Stimulated activated CD4-positive, alpha-beta T cell treated with anti-CD3 and anti-CD28 coated beads, TNF-alpha, amount 100 ng/mL, for 1 hour (primary cell): ENCODE measurements at regions not wholly inside any gene's neighbourhood (a gene's known extent, or its start where the extent isn't known, plus 50 kb on each side); places are given as distances from the start of the nearest gene placed in this dataset.

Experiments
- DNase-seq, 3 donors: peaks; one replicate each; pipeline ENCODE4 v3.0.0-alpha.2; 2020; ENCODE audit warnings: low read depth in 3 of 3, low spot score in 1 of 3

DNA sequence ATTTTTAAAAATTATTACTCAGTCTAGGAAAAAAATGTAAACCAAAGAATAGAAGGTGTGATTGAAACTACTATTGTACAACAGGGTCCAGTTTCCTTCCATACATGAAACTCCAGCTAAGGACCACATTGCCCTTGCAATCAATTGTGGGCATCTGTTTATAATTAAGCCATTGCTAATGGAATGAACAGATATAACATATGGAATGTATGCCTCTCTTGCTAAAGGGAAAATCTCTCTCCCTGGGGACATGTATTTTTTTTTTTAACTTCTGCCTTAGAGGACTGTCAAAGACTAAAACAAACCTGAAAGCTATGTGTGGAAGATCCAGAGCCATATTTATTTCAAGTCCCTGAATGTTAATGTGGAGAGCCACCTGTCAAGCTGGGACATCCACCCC, 336.8 kb upstream of the MANEA start:
- no peak for DNase-seq

DNA sequence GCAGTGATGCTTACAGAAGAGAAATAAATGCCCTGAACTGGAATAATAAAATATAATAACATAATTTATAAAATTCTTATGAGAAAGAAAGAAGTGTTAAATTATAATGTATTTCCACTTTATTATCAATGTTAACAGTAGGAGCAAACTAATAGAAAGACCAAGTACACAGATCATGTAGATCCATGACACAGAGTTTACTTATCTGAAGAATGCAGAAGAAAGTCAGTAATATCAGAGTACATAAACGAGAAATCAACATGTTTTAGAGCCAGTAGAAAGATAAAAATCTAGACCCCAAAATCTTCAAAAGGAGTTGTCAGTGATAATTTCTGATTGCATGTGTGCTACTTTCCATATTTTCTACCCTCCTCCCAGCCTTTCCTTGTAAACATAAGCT, 334.8 kb upstream of the MANEA start:
- DNase-seq, result no peak

DNA sequence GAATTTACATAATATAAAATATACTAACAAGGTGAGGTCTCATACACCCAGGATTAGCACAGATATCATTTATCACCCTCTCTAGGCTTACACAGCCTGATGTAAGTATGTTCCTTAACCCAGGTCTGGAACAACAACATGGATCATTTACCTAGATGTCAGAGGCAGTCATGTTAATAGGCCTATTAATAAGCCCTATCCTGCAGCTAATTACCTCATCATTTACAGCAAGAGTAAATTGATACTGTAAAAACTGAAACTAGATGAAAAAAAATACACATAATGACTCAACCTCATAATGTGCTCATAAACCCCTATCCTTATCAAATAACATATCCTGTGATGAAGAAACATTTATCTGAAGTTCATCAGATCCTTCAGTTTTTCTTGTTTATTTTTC, 334.3 kb upstream of the MANEA start:
- DNase-seq, result no peak

DNA sequence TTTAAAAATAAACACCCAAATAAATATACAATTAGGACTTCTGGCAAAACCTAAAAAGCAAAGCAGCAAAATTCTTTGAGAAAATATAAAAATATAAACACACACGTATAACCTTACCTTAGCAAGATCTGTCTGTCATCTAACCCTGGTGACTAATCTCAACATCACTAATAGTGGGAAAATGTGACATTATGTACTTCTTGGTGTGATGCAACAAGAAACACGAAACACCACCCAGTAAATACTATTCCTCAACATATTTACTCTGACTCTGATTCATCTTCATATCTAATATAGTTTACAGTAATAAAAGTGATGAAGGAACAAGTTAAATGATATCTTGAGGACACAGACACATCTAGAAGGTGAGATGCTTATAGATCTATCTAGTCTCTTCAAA, 332.6 kb upstream of the MANEA start:
- no peak for DNase-seq

DNA sequence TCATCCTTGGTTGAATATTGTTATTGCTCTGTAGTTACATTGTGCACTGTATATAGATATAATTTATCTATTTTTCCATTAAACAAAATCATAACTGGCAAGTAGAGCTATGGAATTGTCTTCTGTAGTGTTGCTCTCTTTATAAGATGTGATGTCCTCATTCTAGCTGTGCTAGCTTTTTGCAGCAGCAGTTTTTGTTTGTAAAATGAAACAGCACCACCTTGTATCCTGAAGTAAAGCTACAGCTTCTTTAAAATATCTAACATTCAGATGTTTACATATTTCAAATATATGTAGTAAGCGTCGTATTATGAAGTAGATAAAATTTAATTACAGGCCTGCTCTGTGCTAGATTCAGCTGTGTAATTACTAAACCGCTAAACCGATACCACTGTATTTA, 328.8 kb upstream of the MANEA start:
- no peak for DNase-seq

DNA sequence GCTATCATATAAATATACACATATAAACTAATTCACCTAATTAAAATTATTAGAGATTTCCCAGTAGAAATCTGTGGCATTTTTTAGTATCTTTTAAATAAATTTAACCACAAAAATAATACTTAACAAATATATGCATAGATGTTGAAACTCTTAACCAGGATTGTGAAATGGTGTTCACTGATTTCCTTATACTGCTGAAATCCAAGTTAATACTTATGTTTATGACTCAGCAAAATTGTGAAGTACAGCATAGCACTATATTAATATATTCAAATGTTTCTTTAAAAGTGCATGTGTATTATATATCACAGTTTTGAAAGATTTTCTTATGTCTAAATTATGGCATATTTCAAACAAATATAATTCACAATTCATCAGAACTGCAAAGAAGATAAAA, 328.2 kb upstream of the MANEA start:
- DNase-seq, result no peak

DNA sequence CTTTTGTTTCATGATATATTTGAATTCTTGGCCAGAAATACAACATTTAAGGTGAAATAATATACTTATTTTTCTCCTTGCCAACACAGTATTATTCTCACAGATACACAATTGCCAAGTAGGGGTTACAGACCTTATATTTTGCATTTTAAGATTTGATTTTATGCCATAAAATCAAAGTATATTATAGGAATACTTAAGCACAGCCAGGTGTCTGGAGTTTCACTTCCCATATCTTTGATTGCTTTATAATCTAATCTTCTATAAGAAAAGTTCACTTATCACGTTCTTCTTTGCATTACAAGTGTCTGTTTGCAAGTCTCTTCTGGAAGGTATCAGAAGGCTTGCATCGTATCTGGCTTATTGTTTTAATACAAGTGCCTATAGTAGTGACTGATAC, 327.7 kb upstream of the MANEA start:
- DNase-seq, result no peak

DNA sequence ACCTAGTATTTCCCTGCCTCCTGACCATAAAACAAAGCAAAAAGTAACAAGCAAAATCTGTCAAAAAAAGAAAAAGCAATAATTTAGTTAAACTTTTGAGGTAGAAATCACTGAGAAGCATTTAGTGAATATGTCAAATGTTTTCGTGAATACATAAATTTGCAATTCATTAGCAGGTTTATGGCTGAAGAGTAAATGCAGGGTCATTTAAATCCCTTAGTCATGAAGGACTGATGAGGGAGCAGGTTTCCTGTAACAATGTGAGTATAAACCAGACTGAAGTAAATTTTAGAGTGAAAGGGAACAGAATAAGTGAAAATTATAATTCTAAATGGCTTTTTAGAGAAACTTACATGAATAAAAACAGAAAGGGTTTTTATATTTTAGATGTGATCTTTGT, 313.5 kb upstream of the MANEA start:
- no peak for DNase-seq

DNA sequence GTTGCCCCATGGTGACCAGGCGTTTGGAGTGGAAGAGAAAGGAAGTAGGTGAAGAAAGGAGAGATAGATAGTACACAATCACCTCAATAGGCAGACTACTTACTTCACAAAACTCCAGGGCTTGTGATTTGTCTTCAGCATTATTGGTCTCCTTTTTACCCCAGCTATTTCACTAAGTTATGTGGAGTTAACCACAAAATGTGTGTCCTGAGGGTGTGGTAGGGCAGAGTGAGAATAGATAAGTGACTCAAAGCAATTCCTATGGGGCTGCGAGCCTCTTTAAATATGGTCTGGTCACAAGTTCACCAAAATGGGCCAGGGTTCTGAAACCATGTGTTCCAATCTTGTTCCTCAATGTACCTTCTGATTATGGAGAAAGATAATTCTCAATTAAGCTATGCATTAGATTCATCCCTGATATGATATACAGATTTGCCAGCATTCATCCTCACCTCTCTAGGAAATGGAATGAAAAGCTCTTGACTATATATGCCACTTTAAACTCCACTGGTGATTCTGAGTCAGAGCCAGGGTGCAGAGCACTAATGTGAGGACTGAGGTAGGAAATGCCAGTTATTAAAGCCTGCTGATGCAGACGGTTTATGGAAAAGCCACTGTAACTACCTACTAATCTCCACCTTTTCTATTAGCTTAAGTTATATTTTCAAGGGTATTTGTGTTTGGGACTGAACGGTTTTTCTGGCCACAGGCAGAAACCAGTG, 310.6 kb upstream of the MANEA start:
- DNase-seq, result no peak

DNA sequence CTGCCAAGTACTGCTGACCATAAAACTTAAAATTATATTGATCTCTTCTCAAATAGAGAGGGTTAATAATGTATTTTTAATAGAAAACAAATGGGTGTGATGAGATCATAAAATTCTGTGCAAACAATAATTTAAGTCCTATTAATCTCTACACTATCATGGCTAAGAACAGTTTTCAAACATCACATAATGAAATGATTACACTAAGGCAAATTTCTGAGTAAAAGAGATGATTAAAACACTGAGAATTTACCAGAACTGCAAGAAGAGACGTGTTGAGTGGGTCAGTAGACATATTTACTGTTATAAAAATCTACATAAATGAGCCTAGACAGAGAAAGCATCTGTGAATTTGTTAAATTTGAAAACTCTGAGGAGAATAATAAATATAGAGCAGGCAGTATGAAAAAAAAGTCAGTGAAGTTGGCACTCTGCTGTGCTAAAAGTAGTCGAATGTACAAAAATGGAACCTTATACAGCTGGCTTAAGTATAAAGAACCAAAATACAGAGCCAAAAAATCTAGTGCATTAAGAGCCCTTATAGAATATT, 302.6 kb upstream of the MANEA start:
- DNase-seq, result no peak

DNA sequence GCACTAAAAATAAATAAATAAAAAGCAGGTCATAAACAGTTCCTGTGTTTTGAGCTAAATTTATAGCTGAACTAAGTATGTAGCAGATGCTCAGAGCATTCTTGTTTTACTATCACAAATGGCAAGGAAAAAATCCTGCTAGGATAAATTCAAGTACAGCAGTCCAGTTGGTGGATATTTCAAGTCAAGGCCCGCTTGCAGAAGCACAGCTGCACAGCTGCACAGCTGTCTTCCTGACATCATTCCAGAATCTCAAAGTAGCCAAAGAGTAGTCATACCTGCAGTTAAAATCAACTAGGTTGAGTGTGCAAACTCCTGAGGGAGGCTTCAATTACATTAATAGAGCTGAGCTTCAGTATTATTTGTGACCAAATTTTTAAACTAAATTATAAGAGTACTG, 297.7 kb upstream of the MANEA start:
- no peak for DNase-seq

DNA sequence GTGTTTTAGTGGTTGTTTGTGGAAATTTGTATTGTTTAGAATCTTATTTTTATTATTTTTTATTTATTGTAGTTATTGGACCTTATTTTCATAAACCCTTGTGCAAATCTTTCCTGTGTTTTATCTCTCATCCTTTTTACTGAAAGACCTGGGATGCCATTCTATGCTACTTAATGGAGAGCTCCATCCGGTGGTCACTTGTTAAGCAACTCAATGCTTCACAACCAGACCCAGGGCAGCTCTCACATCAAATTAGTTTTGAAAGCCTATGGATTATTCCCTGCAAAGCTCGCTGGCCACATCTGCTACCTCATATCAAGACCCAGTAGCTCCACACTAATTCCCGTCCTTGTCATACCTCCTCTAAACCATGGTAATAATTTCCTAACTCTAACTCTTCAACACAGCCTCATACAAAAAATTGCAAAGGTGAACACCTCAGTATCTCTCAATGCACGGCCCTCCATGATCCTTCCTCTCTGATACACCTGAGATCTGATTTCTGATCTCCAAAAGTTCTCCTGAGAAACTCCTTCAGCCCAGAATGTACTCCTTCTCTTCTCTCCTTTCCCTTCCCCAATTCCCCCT, 296.6 kb upstream of the MANEA start:
- DNase-seq, result no peak

DNA sequence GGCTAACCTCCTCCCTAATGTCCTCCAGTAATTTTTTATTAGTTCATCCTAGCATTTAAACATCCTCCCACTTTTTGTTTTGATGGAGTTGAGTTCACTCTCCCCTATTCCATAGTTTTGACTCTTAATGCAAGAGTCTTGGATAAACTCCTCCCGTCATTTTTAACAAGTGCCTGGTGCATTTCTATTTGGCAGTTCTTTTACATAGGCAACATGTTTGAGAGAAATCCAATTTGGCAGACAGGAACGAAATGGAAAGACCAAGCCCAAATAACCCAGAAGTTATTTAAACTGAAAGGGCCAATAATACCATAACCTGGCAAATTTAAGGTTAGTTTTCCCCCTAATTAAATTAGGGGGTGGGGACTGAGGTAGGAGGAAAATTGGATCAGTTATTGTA, 291.5 kb upstream of the MANEA start:
- DNase-seq, result no peak

DNA sequence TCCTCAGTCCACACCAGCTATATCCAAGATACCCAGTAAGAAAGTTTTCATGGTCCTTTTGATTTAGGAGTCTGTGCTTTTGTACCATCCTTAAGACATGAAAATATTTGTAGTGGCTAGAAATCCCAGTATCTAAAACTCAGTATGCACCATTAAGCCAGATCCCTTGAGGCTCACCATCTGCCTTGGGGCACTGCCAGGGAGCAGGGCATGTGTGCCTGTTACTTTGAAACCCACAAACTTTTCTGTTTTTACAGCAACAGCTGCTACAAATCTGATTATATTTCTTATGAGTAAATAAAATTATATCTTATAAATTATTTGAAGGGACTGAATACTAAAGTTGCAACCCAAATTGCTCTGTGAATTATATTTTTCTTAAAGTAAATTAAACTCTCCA, 290.5 kb upstream of the MANEA start:
- DNase-seq, result no peak

DNA sequence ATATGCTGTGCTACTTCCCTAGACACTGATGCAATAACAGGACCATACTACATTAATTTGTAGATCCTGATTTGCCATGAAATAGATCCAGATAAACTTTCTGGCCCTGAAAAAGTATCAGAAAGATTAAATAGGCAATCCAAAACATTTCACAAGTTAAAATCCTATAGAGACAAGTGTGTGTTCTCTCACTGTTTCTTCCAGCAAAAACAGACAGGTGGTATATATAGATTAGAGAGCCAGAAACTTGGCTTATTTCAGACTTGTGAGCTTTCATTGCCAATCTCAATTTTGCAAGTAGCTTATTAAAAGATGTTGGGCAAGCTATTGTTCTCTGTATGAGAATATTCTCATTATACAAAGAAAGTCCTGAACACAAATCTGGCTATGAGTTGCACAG, 289.1 kb upstream of the MANEA start:
- DNase-seq, result no peak

DNA sequence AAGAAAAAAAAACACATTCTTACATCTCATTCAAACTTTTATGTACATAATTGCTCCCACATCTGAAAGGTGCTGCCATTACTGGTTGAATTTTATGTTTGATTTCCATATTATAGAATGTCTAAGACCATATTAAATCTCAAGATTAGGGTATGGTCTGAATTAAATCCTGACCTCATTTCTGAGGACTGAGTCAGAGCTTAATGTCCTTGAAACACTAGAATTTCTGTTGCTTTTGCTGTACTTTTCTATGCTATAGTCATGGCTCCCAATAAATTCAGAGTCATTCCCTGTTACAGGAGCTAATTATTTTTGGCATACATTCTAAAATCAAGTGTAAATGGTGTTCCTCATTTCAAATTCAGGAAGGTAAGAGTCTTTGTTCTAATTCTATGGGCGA, 285.3 kb upstream of the MANEA start:
- no peak for DNase-seq

DNA sequence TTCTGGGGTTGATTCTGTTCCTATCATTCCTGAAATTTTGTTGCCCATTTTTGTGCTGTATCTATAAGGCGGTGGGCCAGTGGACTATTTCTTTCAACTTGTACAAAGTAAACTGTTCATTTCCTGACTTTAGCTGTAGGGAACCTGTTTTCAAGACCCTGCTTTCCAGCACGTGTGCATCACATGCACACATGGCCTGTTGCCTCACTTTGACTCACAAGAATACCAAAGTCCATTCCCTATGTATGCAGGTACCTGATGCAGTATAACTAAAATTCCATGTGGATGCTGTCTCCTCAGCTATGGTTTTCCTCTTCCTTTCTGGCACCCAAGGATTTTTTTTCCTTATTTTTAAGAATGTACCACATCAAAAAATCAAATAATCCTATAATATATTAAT, 284.1 kb upstream of the MANEA start:
- no peak for DNase-seq

DNA sequence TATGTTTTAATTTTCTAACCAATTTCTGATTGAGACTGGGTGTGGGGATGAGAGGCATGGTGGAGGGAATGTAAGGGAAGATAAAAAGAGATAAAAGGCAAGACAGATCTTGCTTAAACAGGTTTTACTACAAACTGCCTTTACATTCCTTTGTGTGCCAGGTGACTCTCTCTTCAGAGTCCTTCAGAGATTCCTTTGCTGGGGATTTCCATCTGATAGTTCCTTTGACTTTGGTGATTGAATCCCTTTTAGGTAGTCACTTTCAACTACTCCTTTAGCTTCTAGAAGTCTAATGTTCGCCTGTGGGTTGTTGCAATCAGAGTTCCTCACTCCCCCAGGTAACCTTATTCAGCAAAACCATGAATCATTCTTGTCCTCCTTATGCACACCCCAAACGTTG, 283.3 kb upstream of the MANEA start:
- no peak for DNase-seq

DNA sequence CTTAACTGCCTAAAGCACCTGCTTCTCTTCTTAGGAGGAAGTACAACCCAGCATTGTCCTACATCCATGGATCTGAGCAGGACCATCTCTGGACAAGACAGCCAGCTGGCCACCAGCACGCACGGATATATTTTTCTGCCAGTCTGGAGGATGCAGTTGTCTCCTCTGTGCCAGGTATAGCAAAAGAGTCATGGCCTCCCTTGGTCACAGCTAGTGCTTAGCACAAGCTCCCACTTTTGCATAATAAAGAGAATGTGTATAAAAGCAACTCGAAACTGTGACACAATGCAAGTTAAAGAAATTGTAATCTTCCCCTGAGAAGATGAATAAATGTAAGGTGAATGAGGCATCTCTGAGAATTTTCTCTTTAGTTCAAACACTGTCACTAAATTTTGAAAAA, 267.8 kb upstream of the MANEA start:
- no peak for DNase-seq

DNA sequence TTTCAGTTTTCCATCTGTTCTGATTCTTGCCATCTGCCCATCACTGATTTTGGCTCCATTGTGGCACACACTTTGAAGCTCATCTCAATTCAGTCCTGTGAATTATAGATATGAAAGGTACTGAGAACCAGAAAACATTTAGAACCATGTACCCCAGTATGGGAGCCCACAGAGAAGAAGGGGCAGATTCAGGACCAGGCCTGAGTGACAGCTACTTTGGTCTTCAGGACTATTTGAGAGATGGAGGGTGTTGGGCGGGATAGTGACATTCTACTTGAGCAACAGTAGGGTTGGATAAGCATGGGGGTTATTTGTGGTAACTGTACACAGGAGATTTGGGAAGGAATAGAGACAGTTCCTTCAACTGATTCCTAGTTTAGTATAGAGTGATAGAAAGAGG, 259.2 kb upstream of the MANEA start:
- no peak for DNase-seq

DNA sequence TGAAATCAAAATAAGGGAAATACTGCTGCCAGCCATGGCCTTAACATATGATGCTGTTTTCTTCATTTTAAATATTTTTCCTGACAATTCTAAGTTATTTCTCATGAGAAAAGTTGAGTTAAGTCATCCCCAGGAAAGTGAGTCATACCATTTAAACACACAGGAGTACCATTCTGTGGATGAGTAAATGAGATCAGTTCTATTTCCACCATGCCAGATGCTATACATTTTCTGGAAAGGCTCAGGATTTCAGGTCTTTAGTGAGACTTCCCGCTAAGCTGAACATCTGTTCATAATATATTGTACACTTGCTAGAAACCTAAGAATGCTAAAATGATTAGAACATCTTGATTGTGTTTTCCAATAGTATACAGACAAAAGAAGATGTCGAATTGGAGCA, 256.2 kb upstream of the MANEA start:
- DNase-seq, result no peak

DNA sequence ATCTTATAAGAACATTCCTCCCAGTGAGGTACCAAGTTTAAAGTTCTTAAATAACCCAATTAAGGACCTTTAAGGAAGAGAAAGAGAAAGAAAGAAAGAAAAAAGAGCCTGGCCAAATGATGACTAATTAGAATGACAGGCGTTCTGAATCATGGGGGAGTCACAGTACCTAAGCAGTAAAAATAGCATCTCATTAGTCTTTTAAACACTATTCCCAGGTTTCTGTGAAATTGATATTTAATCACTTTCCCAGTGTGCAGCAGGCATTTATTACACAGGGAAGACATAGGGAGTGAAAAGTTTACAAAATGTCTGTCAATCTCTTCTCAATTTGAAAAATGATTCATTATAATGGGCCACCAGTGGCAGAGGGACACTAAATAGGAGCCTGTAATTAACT, 251.4 kb upstream of the MANEA start:
- DNase-seq, result no peak

DNA sequence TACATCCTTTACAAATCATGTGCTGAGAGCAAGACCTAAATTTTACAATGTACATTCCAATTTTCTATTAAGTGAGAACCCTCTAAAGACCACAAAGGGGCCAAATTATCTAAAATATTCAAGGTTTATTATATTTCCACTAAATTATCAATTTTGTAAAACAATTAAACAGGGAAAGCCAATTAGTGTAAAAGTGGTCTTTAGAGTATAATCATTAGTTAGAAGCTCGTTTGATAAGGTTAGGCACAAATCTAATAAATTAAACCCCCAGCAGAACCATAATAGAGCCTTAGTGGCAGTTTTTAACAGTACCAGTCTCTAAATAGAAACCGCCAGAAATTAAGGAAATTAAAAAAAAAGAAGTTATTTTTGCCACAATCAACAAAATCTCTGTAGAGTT, 249.1 kb upstream of the MANEA start:
- DNase-seq, result no peak
